Sigmoid colon (tissue), 6 donors: ENCODE measurements at regions not wholly inside any gene's neighbourhood (a gene's known extent, or its start where the extent isn't known, plus 50 kb on each side); places are given as distances from the start of the nearest gene placed in this dataset.
A peak's percentile ranks its signal among the peaks of the same experiment; 100 is the strongest.

Source experiments
- DNase-seq: peaks from one replicate; pipeline ENCODE4 v3.0.0-alpha.2; 2019
- H3K27ac ChIP-seq, 4 donors: fragments of 200-600 bp; sonication (generic); one replicate each; pipeline ENCODE4 v1.5.1; 2016 to 2019; ENCODE audit warnings: mild to moderate bottlenecking in 1 of 4
- H3K27me3 ChIP-seq, 3 donors: fragments of 200-600 bp; sonication (generic); one replicate each; pipeline ENCODE4 v1.5.1; 2019; ENCODE audit warnings: mild to moderate bottlenecking in 1 of 3
- H3K36me3 ChIP-seq, 4 donors: fragments of 200-600 bp; sonication (generic); one replicate each; pipeline ENCODE4 v1.5.1; 2016 to 2019
- H3K4me1 ChIP-seq, 4 donors: fragments of 200-600 bp; sonication (generic); one replicate each; pipeline ENCODE4 v1.5.1; 2017 to 2019
- H3K4me3 ChIP-seq, 4 donors: fragments of 200-600 bp; sonication (generic); one replicate each; pipeline ENCODE4 v1.5.1; 2017 to 2019; ENCODE audit warnings: mild to moderate bottlenecking in 2 of 4, moderate library complexity in 1 of 4
- H3K9me3 ChIP-seq, 4 donors: fragments of 200-600 bp in 3 of 4; sonication (generic) in 3 of 4; one replicate each; pipeline versions ENCODE4 v1.5.1 to v1.6.1; 2013 to 2019
- CTCF ChIP-seq, 4 experiments: fragments of 450-650 bp in 3 of 4; fragments of 200-600 bp in 1 of 4; IDR thresholded peaks; one replicate each; pipeline ENCODE4 v1.5.1; 2016 to 2019; ENCODE audit warnings: antibody characterized with exemption in 4 of 4, mild to moderate bottlenecking in 3 of 4, moderate library complexity in 2 of 4
- EP300 ChIP-seq, 4 donors: sonication (generic); formaldehyde crosslinking; IDR thresholded peaks; one replicate each; pipeline ENCODE4 v1.6.1; 2017; ENCODE audit warnings: antibody characterized with exemption in 4 of 4
- POLR2A ChIP-seq, 2 donors: fragments of 450-650 bp; IDR thresholded peaks; one replicate each; pipeline ENCODE4 v1.6.1; 2016; ENCODE audit warnings: antibody characterized with exemption in 2 of 2, mild to moderate bottlenecking in 2 of 2, moderate library complexity in 2 of 2
- POLR2AphosphoS5 ChIP-seq, 4 donors: sonication (generic); formaldehyde crosslinking; IDR thresholded peaks; one replicate each; pipeline ENCODE4 v1.6.1; 2017; ENCODE audit warnings: antibody characterized with exemption in 4 of 4
- WGBS, 2 donors: extraction: QIAGEN DNeasy Blood & Tissue Kit; methylation state at CpG; one replicate each; pipeline ENCODE4 v1.1.7; 2013; 5-methylcytosine and 5-hydroxymethylcytosine counted together
- intact Hi-C: fragments of 100-400 bp; cut with DNase I; formaldehyde crosslinking; loops from one replicate; pipeline ENCODE4 v1.15.1; 2023
- donor health status: healthy with polysubstance abuse.
- donor health status: healthy.

- no peak for TF ChIP-seq POLR2A (IDR thresholded peaks at IDR 0.05)
- no peak for TF ChIP-seq POLR2AphosphoS5 (IDR thresholded peaks at IDR 0.05)
- no peak for TF ChIP-seq EP300 (IDR thresholded peaks at IDR 0.05)
- no peak for TF ChIP-seq CTCF (IDR thresholded peaks at IDR 0.05)
- WGBS, 2 donors = 16 to 57% methylated on average over 54 of the region's 54 CpGs
- no peak for DNase-seq
- Histone ChIP-seq H3K27ac (peak overlapping the region in 2 of 4 donors; percentile 72 to 73), H3K4me1 (no peaks in the 10 kb centered on the region), H3K27me3 (no peaks in the 10 kb centered on the region), H3K4me3 (peak overlapping the region in 2 of 4 donors; percentile 43 to 44), H3K9me3 (peaks cover 0 to 29% (median 11%) of the 10 kb centered on the region in 4 donors), H3K36me3 (no peaks in the 10 kb centered on the region)
- intact Hi-C loops = no loop called here
Observed at GRCh38 chr10:130301021-130301892, 165.1 kb downstream of the GLRX3 start.

GRCh38 chr10:130326954-130327353 lies 190.8 kb downstream of the GLRX3 start:
- WGBS, 2 donors = 80 to 84% methylated on average over 7 of the region's 7 CpGs
- H3K27me3 ChIP-seq = no peaks in the 10 kb centered on the region
- intact Hi-C loops = no loop called here
- no peak for DNase-seq
- no peak overlapping the region for H3K27ac ChIP-seq
- TF ChIP-seq POLR2A (IDR thresholded peaks at IDR 0.05) (no peak), EP300 (IDR thresholded peaks at IDR 0.05) (no peak), POLR2AphosphoS5 (IDR thresholded peaks at IDR 0.05) (no peak), CTCF (IDR thresholded peaks at IDR 0.05) (no peak)
- no peaks in the 10 kb centered on the region for H3K4me1 ChIP-seq
- no peaks in the 10 kb centered on the region for H3K36me3 ChIP-seq
- no peak overlapping the region for H3K4me3 ChIP-seq
- H3K9me3 ChIP-seq = peaks cover 0 to 7% (median 0%) of the 10 kb centered on the region in 4 donors

GRCh38 chr10:130329792-130330191 lies 193.6 kb downstream of the GLRX3 start:
- Histone ChIP-seq H3K4me3 (no peak overlapping the region), H3K4me1 (no peaks in the 10 kb centered on the region), H3K27ac (no peak overlapping the region), H3K36me3 (no peaks in the 10 kb centered on the region), H3K27me3 (no peaks in the 10 kb centered on the region), H3K9me3 (peaks cover 0 to 4% (median 0%) of the 10 kb centered on the region in 4 donors)
- intact Hi-C loops = no loop called here
- DNase-seq = no peak
- no peak for TF ChIP-seq POLR2A (IDR thresholded peaks at IDR 0.05)
- TF ChIP-seq CTCF (IDR thresholded peaks at IDR 0.05) = no peak
- no peak for TF ChIP-seq POLR2AphosphoS5 (IDR thresholded peaks at IDR 0.05)
- TF ChIP-seq EP300 (IDR thresholded peaks at IDR 0.05) = no peak
- WGBS, 2 donors = 79 to 84% methylated on average over 6 of the region's 6 CpGs

- H3K9me3 ChIP-seq = no peaks in the 10 kb centered on the region
- TF ChIP-seq POLR2AphosphoS5 (IDR thresholded peaks at IDR 0.05) = no peak
- TF ChIP-seq EP300 (IDR thresholded peaks at IDR 0.05) = no peak
- no peak for TF ChIP-seq POLR2A (IDR thresholded peaks at IDR 0.05)
- TF ChIP-seq CTCF (IDR thresholded peaks at IDR 0.05) = no peak
- H3K36me3 ChIP-seq = no peaks in the 10 kb centered on the region
- intact Hi-C loops = no loop called here
- H3K4me1 ChIP-seq = no peaks in the 10 kb centered on the region
- no peak for DNase-seq
- H3K27me3 ChIP-seq = peaks cover 0 to 5% (median 0%) of the 10 kb centered on the region in 3 donors
- H3K4me3 ChIP-seq = no peak overlapping the region
- 23 to 31% methylated on average over 2 of the region's 2 CpGs for WGBS, 2 donors
- no peak overlapping the region for H3K27ac ChIP-seq
Observed at GRCh38 chr10:130333185-130333584, 197.0 kb downstream of the GLRX3 start.
